SK-N-SH (cell line): ENCODE measurements at regions not wholly inside any gene's neighbourhood (a gene's known extent, or its start where the extent isn't known, plus 50 kb on each side); places are given as distances from the start of the nearest gene placed in this dataset.

Experiments used
- EP300 ChIP-seq, 2 experiments: IDR thresholded peaks; 2 replicates each; pipeline versions ENCODE4 v1.4.0 to v1.6.1; 2012; ENCODE audit warnings: borderline replicate concordance in 1 of 2, low read depth in 1 of 2, low read length in 1 of 2
- EZH2phosphoT487 ChIP-seq: fragments of 200-600 bp; sonication (generic); IDR thresholded peaks from 2 replicates; pipeline ENCODE4 v1.6.1; 2017; ENCODE audit warnings: low read depth, mixed run types, mild to moderate bottlenecking, antibody characterized with exemption, moderate library complexity, borderline replicate concordance
- GABPA ChIP-seq: IDR thresholded peaks from 2 replicates; pipeline ENCODE4 v1.4.0; 2012; ENCODE audit warnings: low read depth, mild to moderate bottlenecking
- JUND ChIP-seq: IDR thresholded peaks from 2 replicates; pipeline ENCODE4 v1.4.0; 2012
- MXI1 ChIP-seq: IDR thresholded peaks from 2 replicates; pipeline ENCODE4 v1.6.1; 2012; ENCODE audit warnings: mild to moderate bottlenecking, low read depth, low read length, improper control_type of control experiment
- REST ChIP-seq: IDR thresholded peaks from 2 replicates; pipeline ENCODE4 v1.6.1; 2012; ENCODE audit warnings: mild to moderate bottlenecking, low read depth, low read length, moderate library complexity
- RXRA ChIP-seq: IDR thresholded peaks from 2 replicates; pipeline ENCODE4 v1.4.0; 2012; ENCODE audit warnings: low read depth, mild to moderate bottlenecking, borderline replicate concordance
- SIN3A ChIP-seq: IDR thresholded peaks from 2 replicates; pipeline ENCODE4 v1.6.1; 2012; ENCODE audit warnings: low read depth, mild to moderate bottlenecking, low read length, moderate library complexity, borderline replicate concordance
- TAF1 ChIP-seq: IDR thresholded peaks from 2 replicates; pipeline ENCODE4 v1.6.1; 2012; ENCODE audit warnings: low read depth, mild to moderate bottlenecking, low read length, moderate library complexity, borderline replicate concordance
- TCF12 ChIP-seq: IDR thresholded peaks from 2 replicates; pipeline ENCODE4 v1.4.0; 2012
- USF1 ChIP-seq: IDR thresholded peaks from 2 replicates; pipeline ENCODE4 v1.4.0; 2012; ENCODE audit warnings: low read depth, borderline replicate concordance
- YY1 ChIP-seq: IDR thresholded peaks from 2 replicates; pipeline ENCODE4 v1.4.0; 2012; ENCODE audit warnings: low read depth, mild to moderate bottlenecking
- TF ChIP-seq, protein P1 (sequence below): fragments of 200-600 bp; sonication (generic); IDR thresholded peaks from 2 replicates; pipeline ENCODE4 v1.6.1; 2017; ENCODE audit warnings: antibody characterized with exemption, mild to moderate bottlenecking, moderate library complexity
- TF ChIP-seq, protein P2 (sequence below): IDR thresholded peaks from 2 replicates; pipeline ENCODE4 v1.4.0; 2012; ENCODE audit warnings: low read depth

GRCh38 chr1:90607736-90608135, 109.4 kb downstream of the BARHL2 start:
- TF ChIP-seq USF1 = no peak
- no peak for TF ChIP-seq EZH2phosphoT487
- no peak for TF ChIP-seq TAF1
- TF ChIP-seq, protein P1, sequence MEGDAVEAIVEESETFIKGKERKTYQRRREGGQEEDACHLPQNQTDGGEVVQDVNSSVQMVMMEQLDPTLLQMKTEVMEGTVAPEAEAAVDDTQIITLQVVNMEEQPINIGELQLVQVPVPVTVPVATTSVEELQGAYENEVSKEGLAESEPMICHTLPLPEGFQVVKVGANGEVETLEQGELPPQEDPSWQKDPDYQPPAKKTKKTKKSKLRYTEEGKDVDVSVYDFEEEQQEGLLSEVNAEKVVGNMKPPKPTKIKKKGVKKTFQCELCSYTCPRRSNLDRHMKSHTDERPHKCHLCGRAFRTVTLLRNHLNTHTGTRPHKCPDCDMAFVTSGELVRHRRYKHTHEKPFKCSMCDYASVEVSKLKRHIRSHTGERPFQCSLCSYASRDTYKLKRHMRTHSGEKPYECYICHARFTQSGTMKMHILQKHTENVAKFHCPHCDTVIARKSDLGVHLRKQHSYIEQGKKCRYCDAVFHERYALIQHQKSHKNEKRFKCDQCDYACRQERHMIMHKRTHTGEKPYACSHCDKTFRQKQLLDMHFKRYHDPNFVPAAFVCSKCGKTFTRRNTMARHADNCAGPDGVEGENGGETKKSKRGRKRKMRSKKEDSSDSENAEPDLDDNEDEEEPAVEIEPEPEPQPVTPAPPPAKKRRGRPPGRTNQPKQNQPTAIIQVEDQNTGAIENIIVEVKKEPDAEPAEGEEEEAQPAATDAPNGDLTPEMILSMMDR = no peak
- no peak for TF ChIP-seq EP300 (IDR thresholded peaks at IDR 0.05; ENCODE audit: borderline replicate concordance in 1 of 2, low read depth in 1 of 2, low read length in 1 of 2)
- TF ChIP-seq GABPA = no peak
- no peak for TF ChIP-seq YY1
- no peak for TF ChIP-seq REST
- no peak for TF ChIP-seq TCF12
- no peak for TF ChIP-seq RXRA
- no peak for TF ChIP-seq JUND
- TF ChIP-seq SIN3A = no peak
- TF ChIP-seq, protein P2, sequence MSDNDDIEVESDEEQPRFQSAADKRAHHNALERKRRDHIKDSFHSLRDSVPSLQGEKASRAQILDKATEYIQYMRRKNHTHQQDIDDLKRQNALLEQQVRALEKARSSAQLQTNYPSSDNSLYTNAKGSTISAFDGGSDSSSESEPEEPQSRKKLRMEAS = no peak
- TF ChIP-seq MXI1 = no peak
